ENCODE measurements at regions not wholly inside any gene's neighbourhood (a gene's known extent, or its start where the extent isn't known, plus 50 kb on each side); places are given as distances from the start of the nearest gene placed in this dataset.

- peaks cover 24% of the 10 kb centered on the region for H3K27me3 Mint-ChIP-seq
Measured at GRCh38 chr2:126836761-126837679, 61.7 kb upstream of the TEX51 start.

GRCh38 chr2:126837966-126838715 is 60.5 kb upstream of the TEX51 start:
- CTCF ChIA-PET: no interaction called here

More at GRCh38 chr2:126836761-126837679, 61.7 kb upstream of the TEX51 start:
- intact Hi-C loops (cut with DNase I, micrococcal nuclease): no loop called here
- Histone ChIP-seq H3K4me1 (ENCODE audit: insufficient read depth, low read length) (no peaks in the 10 kb centered on the region), H3K4me3 (ENCODE audit: low read length) (no peak overlapping the region), H3K9me3 (ENCODE audit: control insufficient read depth in 1 of 2, insufficient read depth in 1 of 2, low read length in 2 of 2) (peaks cover 0 to 9% of the 10 kb centered on the region in 2 experiments), H3K27me3 (ENCODE audit: control insufficient read depth in 1 of 2, insufficient read depth in 2 of 2, low read length in 2 of 2) (peaks cover 3 to 5% of the 10 kb centered on the region in 2 experiments), H3K27ac (ENCODE audit: low read depth in 1 of 2, low read length in 2 of 2) (no peak overlapping the region), H3K36me3 (ENCODE audit: insufficient read depth, low read length) (no peaks in the 10 kb centered on the region)
- DNase-seq (no peak), ATAC-seq (ENCODE audit: poor library complexity) (no peak)
- H3K9me3 Mint-ChIP-seq: no peaks in the 10 kb centered on the region
- no peaks in the 10 kb centered on the region for H3K4me1 Mint-ChIP-seq (ENCODE audit: low read depth)
- H3K36me3 Mint-ChIP-seq (ENCODE audit: low read depth): no peaks in the 10 kb centered on the region
- no peak overlapping the region for H3K27ac Mint-ChIP-seq
- ChIA-PET CTCF (no interaction called here), POLR2A (no interaction called here)
- no peak for TF ChIP-seq CTCF (IDR thresholded peaks at IDR 0.05)
- H3K4me3 Mint-ChIP-seq: no peak overlapping the region

GRCh38 chr2:126838716-126838985 is 60.0 kb upstream of the TEX51 start:
- POLR2A ChIA-PET: no interaction called here
- TF ChIP-seq CTCF (IDR thresholded peaks at IDR 0.05): no peak
- no peak for DNase-seq
- CTCF ChIA-PET: no interaction called here
- Histone ChIP-seq H3K4me3 (ENCODE audit: low read length) (no peak overlapping the region), H3K4me1 (ENCODE audit: insufficient read depth, low read length) (no peaks in the 10 kb centered on the region), H3K27me3 (ENCODE audit: control insufficient read depth in 1 of 2, insufficient read depth in 2 of 2, low read length in 2 of 2) (peaks cover 3 to 5% of the 10 kb centered on the region in 2 experiments), H3K36me3 (ENCODE audit: insufficient read depth, low read length) (no peaks in the 10 kb centered on the region), H3K9me3 (ENCODE audit: control insufficient read depth in 1 of 2, insufficient read depth in 1 of 2, low read length in 2 of 2) (peaks cover 0 to 9% of the 10 kb centered on the region in 2 experiments), H3K27ac (ENCODE audit: low read depth in 1 of 2, low read length in 2 of 2) (no peak overlapping the region)
- Mint-ChIP-seq H3K4me3 (no peak overlapping the region), H3K36me3 (ENCODE audit: low read depth) (no peaks in the 10 kb centered on the region), H3K27ac (no peak overlapping the region), H3K4me1 (ENCODE audit: low read depth) (no peaks in the 10 kb centered on the region), H3K27me3 (peaks cover 31% of the 10 kb centered on the region), H3K9me3 (no peaks in the 10 kb centered on the region)
- ATAC-seq (ENCODE audit: poor library complexity): no peak
- intact Hi-C loops (cut with DNase I, micrococcal nuclease): no loop called here

More at GRCh38 chr2:126837966-126838715, 60.5 kb upstream of the TEX51 start:
- Histone ChIP-seq H3K9me3 (ENCODE audit: control insufficient read depth in 1 of 2, insufficient read depth in 1 of 2, low read length in 2 of 2) (peaks cover 0 to 9% of the 10 kb centered on the region in 2 experiments), H3K27ac (ENCODE audit: low read depth in 1 of 2, low read length in 2 of 2) (no peak overlapping the region), H3K4me1 (ENCODE audit: insufficient read depth, low read length) (no peaks in the 10 kb centered on the region), H3K4me3 (ENCODE audit: low read length) (no peak overlapping the region), H3K36me3 (ENCODE audit: insufficient read depth, low read length) (no peaks in the 10 kb centered on the region), H3K27me3 (ENCODE audit: control insufficient read depth in 1 of 2, insufficient read depth in 2 of 2, low read length in 2 of 2) (peaks cover 3 to 5% of the 10 kb centered on the region in 2 experiments)
- intact Hi-C loops (cut with DNase I, micrococcal nuclease): no loop called here
- H3K27ac Mint-ChIP-seq: no peak overlapping the region
- H3K9me3 Mint-ChIP-seq: no peaks in the 10 kb centered on the region
- POLR2A ChIA-PET: no interaction called here
- H3K4me1 Mint-ChIP-seq (ENCODE audit: low read depth): no peaks in the 10 kb centered on the region
- no peak for TF ChIP-seq CTCF (IDR thresholded peaks at IDR 0.05)
- ATAC-seq (ENCODE audit: poor library complexity) (no peak), DNase-seq (no peak)
- no peak overlapping the region for H3K4me3 Mint-ChIP-seq
- H3K27me3 Mint-ChIP-seq: peaks cover 28% of the 10 kb centered on the region
- H3K36me3 Mint-ChIP-seq (ENCODE audit: low read depth): no peaks in the 10 kb centered on the region
